H9 (cell line): ENCODE measurements at regions not wholly inside any gene's neighbourhood (a gene's known extent, or its start where the extent isn't known, plus 50 kb on each side); places are given as distances from the start of the nearest gene placed in this dataset.

Experiments
- DNase-seq: peaks from one replicate; pipeline ENCODE4 v3.0.0-alpha.2; 2017
- H2AFZ ChIP-seq: one replicate; pipeline ENCODE4 v1.6.1; 2013; ENCODE audit warnings: mild to moderate bottlenecking, low read length, control low read depth, moderate library complexity
- H2AK5ac ChIP-seq: 2 replicates; pipeline ENCODE4 v1.6.1; 2013; ENCODE audit warnings: low read length, control low read depth, mixed read lengths; ENCODE audit not compliant: insufficient read length
- H2BK120ac ChIP-seq: one replicate; pipeline ENCODE4 v1.6.1; 2013; ENCODE audit warnings: low read depth, mild to moderate bottlenecking, low read length, control low read depth, inconsistent platforms; ENCODE audit not compliant: poor library complexity, severe bottlenecking
- H2BK12ac ChIP-seq: 2 replicates; pipeline ENCODE4 v1.6.1; 2013; ENCODE audit warnings: low read length, control low read depth, mixed read lengths, low read depth; ENCODE audit not compliant: insufficient read length
- H2BK15ac ChIP-seq: 2 replicates; pipeline ENCODE4 v1.6.1; 2013; ENCODE audit warnings: low read depth, low read length, control low read depth
- H2BK20ac ChIP-seq: one replicate; pipeline ENCODE4 v1.6.1; 2013; ENCODE audit warnings: low read depth, mild to moderate bottlenecking, low read length, control low read depth, inconsistent platforms; ENCODE audit not compliant: poor library complexity, severe bottlenecking
- H2BK5ac ChIP-seq: 2 replicates; pipeline ENCODE4 v1.6.1; 2013; ENCODE audit warnings: low read length, control low read depth, mixed read lengths; ENCODE audit not compliant: insufficient read length
- H3K14ac ChIP-seq: 2 replicates; pipeline ENCODE4 v1.6.1; 2013; ENCODE audit warnings: low read length, control low read depth; ENCODE audit not compliant: insufficient read depth
- H3K18ac ChIP-seq: 2 replicates; pipeline ENCODE4 v1.6.1; 2013; ENCODE audit warnings: low read depth, mild to moderate bottlenecking, mixed read lengths, low read length, control low read depth; ENCODE audit not compliant: insufficient read length
- H3K23ac ChIP-seq: 2 replicates; pipeline ENCODE4 v1.6.1; 2013; ENCODE audit warnings: low read length, control low read depth, mixed read lengths, low read depth; ENCODE audit not compliant: insufficient read length
- H3K23me2 ChIP-seq: 2 replicates; pipeline ENCODE4 v1.6.1; 2013; ENCODE audit warnings: low read depth, mild to moderate bottlenecking, mixed read lengths, low read length, control low read depth; ENCODE audit not compliant: insufficient read length, poor library complexity, severe bottlenecking
- H3K27ac ChIP-seq: 2 replicates; pipeline ENCODE4 v1.5.1; 2013; ENCODE audit warnings: low read length, control low read depth, mixed read lengths, low read depth; ENCODE audit not compliant: insufficient read length
- H3K27me3 ChIP-seq: 2 replicates; pipeline ENCODE4 v1.6.1; 2013; ENCODE audit warnings: low read length, control low read depth, inconsistent platforms; ENCODE audit not compliant: insufficient read depth
- H3K4ac ChIP-seq: 2 replicates; pipeline ENCODE4 v1.6.1; 2013; ENCODE audit warnings: low read depth, mild to moderate bottlenecking, control low read depth, inconsistent platforms, low read length, moderate library complexity
- H3K4me1 ChIP-seq: 2 replicates; pipeline ENCODE4 v1.6.1; 2013; ENCODE audit warnings: low read length, control low read depth, inconsistent platforms; ENCODE audit not compliant: insufficient read depth
- H3K4me2 ChIP-seq: 2 replicates; pipeline ENCODE4 v1.6.1; 2013; ENCODE audit warnings: low read length, control low read depth, mixed read lengths; ENCODE audit not compliant: insufficient read length, insufficient read depth
- H3K56ac ChIP-seq: 2 replicates; pipeline ENCODE4 v1.6.1; 2013; ENCODE audit warnings: low read depth, mild to moderate bottlenecking, mixed read lengths, low read length, control low read depth; ENCODE audit not compliant: insufficient read length
- H3K79me1 ChIP-seq: 2 replicates; pipeline ENCODE4 v1.6.1; 2013; ENCODE audit warnings: low read depth, mild to moderate bottlenecking, moderate library complexity, low read length, control low read depth, inconsistent platforms; ENCODE audit not compliant: insufficient read depth, poor library complexity, severe bottlenecking
- H3K79me2 ChIP-seq: 2 replicates; pipeline ENCODE4 v1.6.1; 2013; ENCODE audit warnings: low read length, control low read depth, inconsistent platforms; ENCODE audit not compliant: insufficient read depth
- H3K9ac ChIP-seq: 2 replicates; pipeline ENCODE4 v1.6.1; 2013; ENCODE audit warnings: low read length, control low read depth, mixed read lengths; ENCODE audit not compliant: insufficient read length; ENCODE audit errors: extremely low read depth
- H3K9me3 ChIP-seq: one replicate; pipeline ENCODE4 v1.6.1; 2013; ENCODE audit warnings: low read depth, low read length, inconsistent platforms; ENCODE audit not compliant: control insufficient read depth
- H3T11ph ChIP-seq: one replicate; pipeline ENCODE4 v1.6.1; 2013; ENCODE audit warnings: mild to moderate bottlenecking, low read length, control low read depth, inconsistent platforms
- H4K20me1 ChIP-seq: one replicate; pipeline ENCODE4 v1.6.1; 2013; ENCODE audit not compliant: control insufficient read depth, insufficient read length, insufficient read depth
- H4K5ac ChIP-seq: 2 replicates; pipeline ENCODE4 v1.6.1; 2013; ENCODE audit warnings: low read depth, mild to moderate bottlenecking, mixed read lengths, low read length, control low read depth; ENCODE audit not compliant: insufficient read length
- H4K8ac ChIP-seq: replicated peaks from 2 replicates; pipeline ENCODE4 v1.6.1; 2013; ENCODE audit warnings: low read length, control low read depth, mixed read lengths, low read depth; ENCODE audit not compliant: insufficient read length
- H4K91ac ChIP-seq: 2 replicates; pipeline ENCODE4 v1.6.1; 2013; ENCODE audit warnings: low read depth, mild to moderate bottlenecking, moderate library complexity, mixed read lengths, low read length, control low read depth; ENCODE audit not compliant: insufficient read length
- H3K27ac Mint-ChIP-seq, 3 experiments: 2 replicates in 2 of 3; 3 replicates in 1 of 3; pipeline ENCODE4 v1.8.0; 2020 to 2021; ENCODE audit warnings: mixed read lengths in 3 of 3, mild to moderate bottlenecking in 1 of 3, moderate library complexity in 1 of 3
- H3K27me3 Mint-ChIP-seq: 2 replicates; pipeline ENCODE4 v1.8.0; 2021; ENCODE audit warnings: low read depth, mild to moderate bottlenecking, moderate library complexity, mixed read lengths
- H3K36me3 Mint-ChIP-seq, 3 experiments: 2 replicates in 2 of 3; 3 replicates in 1 of 3; pipeline ENCODE4 v1.8.0; 2020 to 2021; ENCODE audit warnings: low read depth in 3 of 3, mixed read lengths in 3 of 3; ENCODE audit not compliant: insufficient read depth in 1 of 3
- H3K4me1 Mint-ChIP-seq, 2 experiments: 2 replicates each; pipeline ENCODE4 v1.8.0; 2020; ENCODE audit warnings: mixed read lengths in 2 of 2
- H3K4me3 Mint-ChIP-seq, 2 experiments: 2 replicates in 1 of 2; 3 replicates in 1 of 2; pipeline ENCODE4 v1.8.0; 2020 to 2021; ENCODE audit warnings: mild to moderate bottlenecking in 2 of 2, mixed read lengths in 2 of 2, moderate library complexity in 1 of 2
- H3K9me3 Mint-ChIP-seq, 2 experiments: 2 replicates in 1 of 2; 3 replicates in 1 of 2; pipeline ENCODE4 v1.8.0; 2020; ENCODE audit warnings: mild to moderate bottlenecking in 2 of 2, mixed read lengths in 2 of 2, moderate library complexity in 1 of 2
- CTCF ChIP-seq: fragments of 200-600 bp; sonication (generic); conservative IDR thresholded peaks from 3 replicates; pipeline ENCODE4 v1.8.0; 2021; ENCODE audit warnings: antibody characterized with exemption, mild to moderate bottlenecking

- no peaks in the 10 kb centered on the region for H3K9me3 ChIP-seq
- no peak overlapping the region for H3K23ac ChIP-seq
- H2BK20ac ChIP-seq, result no peak overlapping the region
- H4K8ac ChIP-seq, result no peak overlapping the region
- no peaks in the 10 kb centered on the region for H3K23me2 ChIP-seq
- no peak for TF ChIP-seq CTCF
- no peak overlapping the region for H3K4ac ChIP-seq
- no peak overlapping the region for H4K91ac ChIP-seq
- H2BK120ac ChIP-seq, result no peak overlapping the region
- H3K4me2 ChIP-seq, result no peak overlapping the region
- no peak overlapping the region for H2BK5ac ChIP-seq
- H3K56ac ChIP-seq, result no peak overlapping the region
- no peak overlapping the region for H2BK12ac ChIP-seq
- no peak overlapping the region for H3K27ac ChIP-seq
- H3K27me3 ChIP-seq, result no peaks in the 10 kb centered on the region
- no peak overlapping the region for H2BK15ac ChIP-seq
- Mint-ChIP-seq H3K27me3 (no peaks in the 10 kb centered on the region), H3K9me3 (no peaks in the 10 kb centered on the region; a peak in 1 of 5 replicates), H3K36me3 (no peaks in the 10 kb centered on the region; a peak in 1 of 7 replicates), H3K4me1 (no peaks in the 10 kb centered on the region), H3K27ac (no peak overlapping the region), H3K4me3 (no peak overlapping the region)
- H4K20me1 ChIP-seq, result no peaks in the 10 kb centered on the region
- H3K79me2 ChIP-seq, result no peaks in the 10 kb centered on the region
- H3K79me1 ChIP-seq, result no peaks in the 10 kb centered on the region
- no peaks in the 10 kb centered on the region for H3K4me1 ChIP-seq
- no peak for DNase-seq
- no peak overlapping the region for H2AFZ ChIP-seq
- no peak overlapping the region for H3K14ac ChIP-seq
- no peak overlapping the region for H3K9ac ChIP-seq
- no peak overlapping the region for H3K18ac ChIP-seq
- no peak overlapping the region for H3T11ph ChIP-seq
- H4K5ac ChIP-seq, result no peak overlapping the region
- H2AK5ac ChIP-seq, result no peak overlapping the region
Measured at GRCh38 chr3:79843180-79843579, 75.4 kb upstream of the ROBO1 start.
